Transverse colon (tissue), 4 donors: ENCODE measurements at regions not wholly inside any gene's neighbourhood (a gene's known extent, or its start where the extent isn't known, plus 50 kb on each side); places are given as distances from the start of the nearest gene placed in this dataset.

Experiments
- POLR2A ChIP-seq: fragments of 450-650 bp; IDR thresholded peaks from one replicate; pipeline ENCODE4 v1.6.1; 2016; ENCODE audit warnings: antibody characterized with exemption, mild to moderate bottlenecking, moderate library complexity
- POLR2AphosphoS5 ChIP-seq, 3 donors: sonication (generic); formaldehyde crosslinking; IDR thresholded peaks; one replicate each; pipeline ENCODE4 v1.6.1; 2016; ENCODE audit warnings: antibody characterized with exemption in 3 of 3
- TF ChIP-seq, protein P1 (sequence below), 5 experiments: fragments of 200-600 bp in 3 of 5; fragments of 450-650 bp in 2 of 5; sonication (generic) in 3 of 5; IDR thresholded peaks; 1 replicate in 2 of 5; 2 replicates in 3 of 5; pipeline ENCODE4 v1.5.1; 2016 to 2017; ENCODE audit warnings: antibody characterized with exemption in 5 of 5, inconsistent platforms in 3 of 5, mild to moderate bottlenecking in 2 of 5, moderate library complexity in 1 of 5

GRCh38 chr2:223217373-223217772, 165.4 kb downstream of the KCNE4 start:
- TF ChIP-seq, protein P1, sequence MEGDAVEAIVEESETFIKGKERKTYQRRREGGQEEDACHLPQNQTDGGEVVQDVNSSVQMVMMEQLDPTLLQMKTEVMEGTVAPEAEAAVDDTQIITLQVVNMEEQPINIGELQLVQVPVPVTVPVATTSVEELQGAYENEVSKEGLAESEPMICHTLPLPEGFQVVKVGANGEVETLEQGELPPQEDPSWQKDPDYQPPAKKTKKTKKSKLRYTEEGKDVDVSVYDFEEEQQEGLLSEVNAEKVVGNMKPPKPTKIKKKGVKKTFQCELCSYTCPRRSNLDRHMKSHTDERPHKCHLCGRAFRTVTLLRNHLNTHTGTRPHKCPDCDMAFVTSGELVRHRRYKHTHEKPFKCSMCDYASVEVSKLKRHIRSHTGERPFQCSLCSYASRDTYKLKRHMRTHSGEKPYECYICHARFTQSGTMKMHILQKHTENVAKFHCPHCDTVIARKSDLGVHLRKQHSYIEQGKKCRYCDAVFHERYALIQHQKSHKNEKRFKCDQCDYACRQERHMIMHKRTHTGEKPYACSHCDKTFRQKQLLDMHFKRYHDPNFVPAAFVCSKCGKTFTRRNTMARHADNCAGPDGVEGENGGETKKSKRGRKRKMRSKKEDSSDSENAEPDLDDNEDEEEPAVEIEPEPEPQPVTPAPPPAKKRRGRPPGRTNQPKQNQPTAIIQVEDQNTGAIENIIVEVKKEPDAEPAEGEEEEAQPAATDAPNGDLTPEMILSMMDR (IDR thresholded peaks at IDR 0.05), result no peak
- TF ChIP-seq POLR2A, result no peak
- no peak for TF ChIP-seq POLR2AphosphoS5 (IDR thresholded peaks at IDR 0.05)
